Immature natural killer cell (primary cell): ENCODE measurements at regions not wholly inside any gene's neighbourhood (a gene's known extent, or its start where the extent isn't known, plus 50 kb on each side); places are given as distances from the start of the nearest gene placed in this dataset.
"Not testable (repeated sequence)": the region's sequence is repeated elsewhere in the genome, so short reads cannot be mapped to it uniquely, and the experiment has no call there.

Source experiments
- DNase-seq, 3 donors: peaks; one replicate each; pipeline ENCODE4 v3.0.0; 2022; ENCODE audit warnings: mixed read lengths in 1 of 3
- H3K27ac Mint-ChIP-seq, 6 donors: one replicate each; pipeline ENCODE4 v1.8.0; 2020; ENCODE audit warnings: mixed read lengths in 6 of 6, mild to moderate bottlenecking in 5 of 6, inconsistent platforms in 4 of 6, moderate library complexity in 3 of 6
- H3K27me3 Mint-ChIP-seq, 3 donors: one replicate each; pipeline ENCODE4 v1.8.0; 2020 to 2021; ENCODE audit warnings: low read depth in 3 of 3, mild to moderate bottlenecking in 3 of 3, mixed read lengths in 3 of 3, moderate library complexity in 3 of 3, inconsistent platforms in 1 of 3
- H3K36me3 Mint-ChIP-seq, 3 donors: one replicate each; pipeline ENCODE4 v1.8.0; 2020; ENCODE audit warnings: mixed read lengths in 3 of 3, inconsistent platforms in 2 of 3, mild to moderate bottlenecking in 2 of 3
- H3K4me1 Mint-ChIP-seq, 2 donors: one replicate each; pipeline ENCODE4 v1.8.0; 2020; ENCODE audit warnings: inconsistent platforms in 2 of 2, mild to moderate bottlenecking in 2 of 2, mixed read lengths in 2 of 2, moderate library complexity in 1 of 2
- H3K4me3 Mint-ChIP-seq, 5 donors: one replicate each; pipeline ENCODE4 v1.8.0; 2020; ENCODE audit warnings: mild to moderate bottlenecking in 5 of 5, mixed read lengths in 5 of 5, inconsistent platforms in 3 of 5, moderate library complexity in 3 of 5
- H3K9me3 Mint-ChIP-seq, 6 donors: one replicate each; pipeline ENCODE4 v1.8.0; 2020; ENCODE audit warnings: mild to moderate bottlenecking in 6 of 6, mixed read lengths in 6 of 6, inconsistent platforms in 4 of 6, moderate library complexity in 3 of 6

DNA sequence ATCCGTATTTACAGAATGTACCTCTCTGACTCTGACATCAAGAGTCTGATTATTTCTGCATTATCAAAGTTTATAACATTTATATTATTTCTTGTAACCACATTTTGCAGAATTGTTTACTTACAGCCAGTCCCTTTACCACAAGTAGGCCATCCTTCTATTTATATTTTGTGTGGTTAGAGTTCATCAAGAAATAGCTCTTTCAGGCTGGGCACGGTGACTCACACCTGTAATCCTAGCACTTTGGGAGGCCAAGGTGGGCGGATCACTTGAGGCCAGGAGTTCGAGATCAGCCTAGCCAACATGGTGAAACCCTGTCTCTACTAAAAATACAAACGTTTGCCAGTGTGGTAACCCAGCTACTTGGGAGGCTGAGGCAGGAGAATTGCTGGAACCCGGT lies 86.3 kb upstream of the HCRTR2 start:
- not testable (repeated sequence) for H3K4me1 Mint-ChIP-seq, H3K36me3 Mint-ChIP-seq, H3K27ac Mint-ChIP-seq, DNase-seq, H3K27me3 Mint-ChIP-seq, H3K4me3 Mint-ChIP-seq
- peaks cover under 1 to 11% (median 6%) of the 10 kb centered on the region in 6 donors for H3K9me3 Mint-ChIP-seq

DNA sequence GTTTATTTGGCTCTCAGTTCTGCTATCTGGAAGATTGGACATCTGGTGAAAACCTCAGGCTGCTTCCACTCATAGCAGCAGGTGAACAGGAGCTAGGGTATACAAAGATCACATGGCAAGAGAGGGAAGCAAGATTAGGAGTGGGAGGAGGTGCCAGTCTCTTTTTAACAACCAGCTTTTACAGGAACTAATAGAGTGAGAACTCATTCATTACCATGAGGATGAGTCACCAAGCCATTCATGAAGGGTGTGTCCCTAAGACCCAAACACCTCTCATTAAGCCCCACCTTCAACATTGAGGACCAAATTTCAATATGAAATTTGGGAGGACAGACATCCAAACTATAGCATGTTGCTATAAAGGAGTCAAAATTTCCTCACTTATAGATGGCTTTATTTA lies 85.4 kb upstream of the HCRTR2 start:
- Mint-ChIP-seq H3K27ac (no peak overlapping the region), H3K36me3 (peaks cover 0 to 4% (median 0%) of the 10 kb centered on the region in 3 donors), H3K4me1 (no peaks in the 10 kb centered on the region), H3K9me3 (peaks cover 3 to 14% (median 6%) of the 10 kb centered on the region in 6 donors), H3K4me3 (no peak overlapping the region), H3K27me3 (peaks cover 0 to 5% (median 2%) of the 10 kb centered on the region in 3 donors)
- no peak for DNase-seq

DNA sequence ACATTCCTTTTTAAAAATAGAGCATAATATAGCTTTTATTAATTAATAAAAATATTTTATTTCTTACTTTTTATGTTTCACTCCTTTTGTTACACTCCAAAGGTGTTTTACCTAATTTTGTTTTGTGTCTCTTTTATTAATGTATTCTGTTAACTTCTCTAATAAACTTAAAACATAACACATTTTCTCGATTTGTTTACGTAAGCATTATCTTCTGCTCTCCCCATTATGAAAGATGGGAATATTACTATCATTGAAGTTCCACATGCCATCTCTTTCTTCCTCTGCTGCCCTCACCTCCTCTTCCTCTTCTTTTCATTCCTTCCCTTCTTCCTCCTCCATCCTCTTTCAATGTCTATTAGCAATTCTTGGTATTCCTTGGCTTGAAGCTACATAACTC lies 85.0 kb upstream of the HCRTR2 start:
- Mint-ChIP-seq H3K27ac (no peak overlapping the region), H3K4me3 (no peak overlapping the region), H3K27me3 (peaks cover 0 to 3% (median 2%) of the 10 kb centered on the region in 3 donors), H3K4me1 (no peaks in the 10 kb centered on the region), H3K36me3 (peaks cover 0 to 4% (median 0%) of the 10 kb centered on the region in 3 donors), H3K9me3 (peaks cover 3 to 14% (median 6%) of the 10 kb centered on the region in 6 donors)
- no peak for DNase-seq

DNA sequence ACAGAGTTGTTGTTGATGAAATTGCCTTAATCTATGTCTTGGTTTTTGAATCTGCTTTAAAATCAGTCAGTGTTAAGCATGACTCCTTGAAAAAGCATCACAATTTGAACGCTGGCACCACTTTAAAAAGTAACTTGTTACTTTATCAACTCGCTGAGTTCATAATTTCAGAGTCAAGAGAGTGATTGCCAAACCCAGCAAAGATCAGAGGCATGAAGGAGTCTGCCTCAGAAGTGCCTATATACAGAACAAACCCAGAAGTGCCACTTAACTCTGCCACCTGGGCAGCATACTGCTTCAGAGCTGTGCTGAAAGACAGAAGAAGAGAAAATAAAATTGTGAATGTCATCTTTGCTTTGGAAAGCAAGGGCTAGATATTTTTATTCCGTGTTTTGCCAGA lies 73.6 kb upstream of the HCRTR2 start:
- Mint-ChIP-seq H3K36me3 (no peaks in the 10 kb centered on the region), H3K4me3 (no peak overlapping the region), H3K27me3 (peaks cover 0 to 3% (median 1%) of the 10 kb centered on the region in 3 donors), H3K4me1 (no peaks in the 10 kb centered on the region), H3K27ac (no peak overlapping the region), H3K9me3 (peaks cover 0 to 2% (median 0%) of the 10 kb centered on the region in 6 donors)
- no peak for DNase-seq

DNA sequence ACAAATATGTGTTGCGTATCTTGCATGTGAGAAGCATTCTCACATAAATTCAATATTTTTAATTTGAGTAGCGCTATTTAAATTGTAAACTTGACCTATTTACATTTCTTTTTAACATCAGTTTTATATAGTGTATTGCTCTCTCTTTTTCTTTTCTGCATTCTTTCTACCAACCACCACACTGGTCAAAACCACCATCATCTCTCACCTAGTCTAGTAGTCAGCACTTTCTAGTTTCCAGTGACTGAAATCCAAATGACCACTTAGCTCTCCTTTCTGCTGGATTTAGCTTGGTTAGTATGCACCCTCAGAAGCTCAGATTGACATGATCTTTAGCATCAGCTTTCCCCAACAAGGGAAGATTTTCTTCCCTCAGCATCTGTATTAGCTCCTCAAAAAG lies 73.2 kb upstream of the HCRTR2 start:
- Mint-ChIP-seq H3K4me1 (no peaks in the 10 kb centered on the region), H3K27me3 (peaks cover 0 to 3% (median 1%) of the 10 kb centered on the region in 3 donors), H3K27ac (no peak overlapping the region), H3K4me3 (no peak overlapping the region), H3K36me3 (no peaks in the 10 kb centered on the region), H3K9me3 (peaks cover 0 to 2% (median 0%) of the 10 kb centered on the region in 6 donors)
- no peak for DNase-seq

DNA sequence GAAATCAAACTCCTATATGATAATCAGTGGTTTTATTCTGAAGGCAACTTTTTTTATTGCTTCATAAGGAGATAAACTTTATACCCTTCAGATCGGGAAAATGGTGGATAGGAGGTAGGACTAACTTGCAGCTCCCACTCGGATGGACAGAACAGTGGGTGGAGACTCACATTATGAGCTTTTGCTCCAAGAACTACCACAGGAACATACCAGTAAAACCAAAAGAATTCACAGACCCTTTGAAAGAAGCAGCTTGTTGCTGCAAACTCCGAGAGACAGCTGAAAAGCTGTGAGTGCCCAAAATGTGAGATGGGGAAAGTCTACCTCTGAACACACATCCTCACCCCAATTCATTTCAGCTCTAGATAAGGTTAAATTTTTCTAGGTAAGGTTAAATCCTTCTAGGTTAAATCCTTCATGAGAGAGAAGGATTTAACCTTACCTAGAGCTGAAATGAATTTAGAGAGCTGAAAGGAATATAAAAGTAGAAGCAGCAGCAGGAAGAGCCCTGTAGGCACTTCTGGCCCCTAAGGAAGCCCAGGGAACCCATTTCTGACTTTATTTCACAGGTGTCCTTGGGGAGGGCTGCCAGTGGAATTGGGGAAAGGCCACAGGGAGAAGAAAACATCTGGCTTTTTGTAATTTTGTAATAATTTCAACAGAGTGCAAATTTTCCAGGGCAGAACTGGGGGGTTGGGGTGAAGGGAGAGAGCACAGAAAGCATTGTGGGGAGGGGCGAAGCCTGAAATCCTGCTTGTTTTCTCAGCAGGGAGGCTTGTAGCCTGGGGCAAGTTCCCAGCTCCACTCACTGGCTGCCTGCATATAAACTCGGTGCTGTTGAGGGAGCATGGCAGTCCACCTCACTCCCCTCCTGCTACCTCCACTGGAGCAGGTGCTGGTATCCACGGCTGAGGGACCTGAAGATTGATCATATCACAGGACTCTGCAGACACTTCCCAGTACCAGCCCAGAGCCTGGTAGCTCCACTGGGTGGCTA lies 65.9 kb upstream of the HCRTR2 start:
- Mint-ChIP-seq H3K36me3 (no peaks in the 10 kb centered on the region), H3K27ac (no peak overlapping the region), H3K4me1 (no peaks in the 10 kb centered on the region), H3K9me3 (peaks cover 0 to 20% (median 7%) of the 10 kb centered on the region in 6 donors), H3K27me3 (peaks cover 0 to 3% (median 0%) of the 10 kb centered on the region in 3 donors), H3K4me3 (no peak overlapping the region)
- no peak for DNase-seq

DNA sequence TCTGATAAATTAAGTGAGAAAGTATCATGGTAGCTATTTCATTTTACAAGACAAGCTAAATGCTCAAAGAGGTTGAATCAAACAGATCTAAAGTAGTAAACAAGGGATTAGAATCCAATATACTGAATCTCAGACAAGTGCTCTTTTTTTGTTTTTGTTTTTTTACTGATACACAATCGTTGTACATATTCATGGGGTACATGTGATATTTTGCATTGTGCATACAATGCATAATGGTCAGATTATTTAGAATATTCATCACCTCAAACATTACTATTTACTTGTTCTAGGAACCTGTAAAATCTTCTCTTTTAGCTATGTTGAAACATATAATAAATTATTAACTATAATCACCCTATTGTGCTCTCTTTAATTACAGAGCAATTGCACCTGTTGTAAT lies 57.0 kb upstream of the HCRTR2 start:
- peaks cover 1 to 3% (median 2%) of the 10 kb centered on the region in 3 donors for H3K27me3 Mint-ChIP-seq
- DNase-seq: no peak
- H3K36me3 Mint-ChIP-seq: peaks cover 0 to 1% (median 0%) of the 10 kb centered on the region in 3 donors
- H3K4me1 Mint-ChIP-seq: no peaks in the 10 kb centered on the region
- H3K9me3 Mint-ChIP-seq: peaks cover 2 to 19% (median 3%) of the 10 kb centered on the region in 6 donors
- no peak overlapping the region for H3K27ac Mint-ChIP-seq
- H3K4me3 Mint-ChIP-seq: no peak overlapping the region

DNA sequence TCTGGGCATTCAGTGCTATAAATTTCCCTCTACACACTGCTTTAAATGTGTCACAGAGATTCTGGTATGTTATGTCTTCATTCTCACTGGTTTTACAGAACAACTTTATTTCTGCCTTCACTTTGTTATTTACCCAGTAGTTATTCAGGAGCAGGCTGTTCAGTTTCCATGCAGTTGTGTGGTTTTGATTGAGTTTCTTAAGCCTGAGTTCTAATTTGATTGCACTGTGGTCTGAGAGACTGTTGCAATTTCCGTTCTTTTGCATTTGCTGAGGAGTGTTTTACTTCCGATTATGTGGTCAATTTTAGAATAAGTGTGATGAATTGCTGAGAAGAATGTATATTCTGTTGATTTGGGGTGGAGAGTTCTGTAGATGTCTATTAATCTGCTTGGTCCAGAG lies 50.1 kb upstream of the HCRTR2 start:
- peak overlapping the region in 2 of 5 donors; percentile 0 to 5 for H3K4me3 Mint-ChIP-seq
- not testable (repeated sequence) for H3K4me1 Mint-ChIP-seq, H3K36me3 Mint-ChIP-seq, H3K27ac Mint-ChIP-seq, H3K27me3 Mint-ChIP-seq
- DNase-seq: peak in 2 of 3 donors; percentile 2 to 6
- peaks cover 6 to 45% (median 29%) of the 10 kb centered on the region in 6 donors for H3K9me3 Mint-ChIP-seq
